CD4-positive, alpha-beta T cell treated with Interleukin-15 for 1 hour (primary cell): ENCODE measurements at regions not wholly inside any gene's neighbourhood (a gene's known extent, or its start where the extent isn't known, plus 50 kb on each side); places are given as distances from the start of the nearest gene placed in this dataset.
A peak's percentile ranks its signal among the peaks of the same experiment; 100 is the strongest.
"Not testable (repeated sequence)": the region's sequence is repeated elsewhere in the genome, so short reads cannot be mapped to it uniquely, and the experiment has no call there.

ENCODE experiments used
- DNase-seq: peaks from one replicate; pipeline ENCODE4 v3.0.0-alpha.2; 2020

- no peak for DNase-seq
Measured at GRCh38 chr1:168416220-168416619, 127.6 kb downstream of the XCL2 start.

- DNase-seq: no peak
Measured at GRCh38 chr1:168414914-168415313, 128.9 kb downstream of the XCL2 start.

GRCh38 chr1:168410464-168410863 lies 129.8 kb downstream of the TBX19 start:
- DNase-seq: no peak

- peak; percentile 20 for DNase-seq
Measured at GRCh38 chr1:168408884-168409283, 128.2 kb downstream of the TBX19 start.

- no peak for DNase-seq
Measured at GRCh38 chr1:168408539-168408865, 127.8 kb downstream of the TBX19 start.

- no peak for DNase-seq
Measured at GRCh38 chr1:168407832-168408538, 127.3 kb downstream of the TBX19 start.

- no peak for DNase-seq
Measured at GRCh38 chr1:168405906-168406549, 125.4 kb downstream of the TBX19 start.

- no peak for DNase-seq
Measured at GRCh38 chr1:168403140-168403539, 122.5 kb downstream of the TBX19 start.

GRCh38 chr1:168402466-168402865 lies 121.8 kb downstream of the TBX19 start:
- not testable (repeated sequence) for DNase-seq

- no peak for DNase-seq
Measured at GRCh38 chr1:168401341-168401740, 120.7 kb downstream of the TBX19 start.

GRCh38 chr1:168400139-168400538 lies 119.5 kb downstream of the TBX19 start:
- DNase-seq: no peak

- DNase-seq: no peak
Measured at GRCh38 chr1:168397806-168398205, 117.1 kb downstream of the TBX19 start.

GRCh38 chr1:168396940-168397684 lies 116.4 kb downstream of the TBX19 start:
- no peak for DNase-seq

GRCh38 chr1:168396508-168396907 lies 115.8 kb downstream of the TBX19 start:
- DNase-seq: no peak

GRCh38 chr1:168394858-168395257 lies 114.2 kb downstream of the TBX19 start:
- DNase-seq: no peak

GRCh38 chr1:168392958-168393549 lies 112.4 kb downstream of the TBX19 start:
- DNase-seq: no peak

- no peak for DNase-seq
Measured at GRCh38 chr1:168391851-168392681, 111.4 kb downstream of the TBX19 start.

- DNase-seq: no peak
Measured at GRCh38 chr1:168390271-168390670, 109.6 kb downstream of the TBX19 start.

GRCh38 chr1:168387781-168388760 lies 107.4 kb downstream of the TBX19 start:
- DNase-seq: no peak

- DNase-seq: peak; percentile 76
Measured at GRCh38 chr1:168386949-168387586, 106.4 kb downstream of the TBX19 start.

- no peak for DNase-seq
Measured at GRCh38 chr1:168386492-168386891, 105.8 kb downstream of the TBX19 start.
